Fibroblast of peridontal ligament (primary cell): ENCODE measurements at regions not wholly inside any gene's neighbourhood (a gene's known extent, or its start where the extent isn't known, plus 50 kb on each side); places are given as distances from the start of the nearest gene placed in this dataset.
"Not testable (repeated sequence)": the region's sequence is repeated elsewhere in the genome, so short reads cannot be mapped to it uniquely, and the experiment has no call there.

ENCODE experiments used
- DNase-seq: peaks from one replicate; pipeline ENCODE4 v3.0.0-alpha.2; 2010; ENCODE audit errors: extremely low read depth

DNA sequence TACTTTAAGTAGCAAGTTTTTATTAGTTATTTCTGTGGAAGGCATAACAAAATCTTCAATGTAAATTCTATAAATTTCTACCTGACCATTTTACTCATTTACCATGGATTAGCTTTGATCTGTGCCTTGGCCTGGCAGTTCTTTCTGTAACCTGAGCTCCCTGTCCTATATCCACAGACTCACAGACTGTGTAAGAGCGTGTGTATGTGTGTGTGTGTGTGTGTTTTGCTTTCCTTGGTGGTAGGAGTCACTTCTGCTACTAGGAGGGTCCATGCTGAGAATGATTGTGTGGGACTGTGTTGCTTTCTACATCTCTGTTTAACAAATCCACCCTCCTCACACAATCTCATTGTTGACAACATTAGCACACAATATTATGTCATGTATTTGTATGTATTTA lies 221.2 kb upstream of the PELI2 start:
- no peak for DNase-seq

DNA sequence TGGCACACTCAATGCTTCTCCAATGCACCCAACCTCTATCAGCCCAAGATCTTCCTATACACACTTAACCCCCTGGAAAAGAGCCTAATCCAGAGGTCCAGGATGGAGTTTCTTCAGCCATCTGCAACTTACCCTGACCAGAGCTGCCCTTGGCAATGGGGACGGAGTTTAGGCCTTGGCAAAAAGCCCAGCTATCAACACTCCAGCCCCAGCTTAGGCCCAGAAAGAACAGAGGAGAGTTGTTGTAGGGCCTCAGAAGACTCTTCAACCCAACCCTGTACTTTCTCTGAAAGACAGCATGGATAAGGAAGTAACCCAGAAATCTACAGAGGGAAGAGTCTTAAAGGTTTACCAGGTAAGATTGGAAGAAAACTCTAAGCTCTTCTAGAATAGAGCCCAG lies 219.3 kb upstream of the PELI2 start:
- DNase-seq, result no peak

DNA sequence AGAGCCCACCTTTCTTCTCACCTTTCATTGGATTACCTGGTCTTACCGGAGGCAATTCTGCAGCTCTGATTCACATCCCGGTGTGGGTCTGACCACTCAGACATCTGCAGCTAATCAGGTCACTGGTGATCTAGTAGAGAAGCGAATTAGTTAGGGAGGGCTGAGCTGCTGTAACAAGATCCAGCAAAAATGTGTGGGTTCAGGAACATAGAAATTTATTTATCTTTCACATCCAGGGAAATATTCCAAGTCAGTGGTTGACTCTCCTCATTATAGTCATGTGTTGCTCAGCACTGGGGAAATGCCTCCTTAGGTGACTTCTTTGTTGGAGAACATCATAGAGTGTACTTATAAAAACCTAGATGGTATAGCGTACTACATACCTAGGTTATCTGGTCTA lies 218.7 kb upstream of the PELI2 start:
- peak; percentile 90 for DNase-seq

DNA sequence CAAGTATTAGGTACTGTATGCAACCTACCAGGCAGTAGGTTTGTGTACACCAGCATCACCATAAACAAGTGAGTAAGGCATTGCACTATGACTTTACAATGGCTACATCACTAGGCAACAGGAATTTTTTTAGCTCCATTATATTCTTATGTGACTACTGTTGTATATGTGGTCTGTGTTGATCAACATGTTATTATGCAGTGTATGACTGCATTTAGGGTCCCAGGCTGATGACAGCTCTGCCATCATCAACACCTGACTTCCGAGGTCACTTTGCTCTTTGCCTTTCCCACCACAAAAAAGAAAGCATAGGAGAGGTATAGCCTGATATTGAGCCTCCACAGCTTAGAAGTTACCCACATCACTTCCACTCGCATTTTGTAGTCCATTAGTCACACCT lies 217.5 kb upstream of the PELI2 start:
- DNase-seq, result no peak

DNA sequence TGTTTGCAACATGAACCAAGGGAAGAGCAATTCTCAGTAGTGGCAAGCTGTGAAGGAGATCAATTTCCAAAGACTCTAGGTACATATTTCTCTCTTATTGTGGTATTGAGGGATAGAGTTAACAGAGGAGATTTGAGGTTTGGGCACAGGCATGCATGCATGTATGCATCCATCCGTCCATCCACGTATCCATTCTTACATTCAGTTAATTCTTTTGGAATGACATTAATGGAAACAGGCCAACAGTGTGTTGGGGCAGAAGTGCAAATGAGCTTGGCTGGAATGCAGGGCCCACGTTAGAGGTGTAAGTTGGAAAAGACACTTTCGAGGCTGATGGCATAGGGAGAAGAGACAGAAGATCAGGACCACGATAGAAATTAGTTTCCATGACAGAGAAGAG lies 216.9 kb upstream of the PELI2 start:
- DNase-seq, result no peak

DNA sequence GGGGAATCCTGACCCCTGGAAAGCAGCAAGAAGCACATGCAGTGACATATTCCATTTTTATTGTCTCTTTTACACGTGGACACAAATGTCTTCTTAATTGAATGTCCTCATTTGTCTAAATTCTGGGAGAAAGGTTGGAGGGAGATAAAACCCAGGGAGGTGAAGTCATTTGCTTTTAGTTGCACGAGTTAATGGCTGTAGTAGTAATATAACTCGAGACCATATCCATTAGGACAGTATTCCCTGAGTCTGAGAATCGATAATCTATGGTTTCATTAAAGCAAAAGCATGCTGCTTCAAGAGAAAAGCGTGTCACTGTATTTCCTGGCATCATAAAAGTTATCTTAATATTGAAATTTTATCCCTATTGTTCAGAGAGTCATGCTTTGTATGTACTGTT lies 216.0 kb upstream of the PELI2 start:
- no peak for DNase-seq

DNA sequence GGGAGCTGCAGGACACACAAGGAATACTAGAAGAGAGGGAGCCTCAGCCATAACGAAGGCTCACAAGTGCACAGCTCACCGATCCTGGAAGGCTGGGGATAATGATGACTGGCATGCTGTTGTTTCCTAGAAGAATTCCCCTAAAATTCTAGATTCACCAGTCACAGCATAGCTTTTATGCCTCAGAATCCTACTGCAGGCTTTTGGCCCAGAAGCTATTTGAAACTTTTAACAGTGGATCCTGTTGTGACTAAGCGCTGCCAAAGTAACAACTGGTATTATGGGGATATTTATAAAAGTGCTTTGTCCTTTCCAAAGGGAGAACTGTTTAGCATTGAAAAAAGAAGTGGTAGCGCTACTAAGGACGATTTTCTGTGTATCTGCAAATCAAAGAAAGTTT lies 214.1 kb upstream of the PELI2 start:
- DNase-seq, result peak; percentile 24

DNA sequence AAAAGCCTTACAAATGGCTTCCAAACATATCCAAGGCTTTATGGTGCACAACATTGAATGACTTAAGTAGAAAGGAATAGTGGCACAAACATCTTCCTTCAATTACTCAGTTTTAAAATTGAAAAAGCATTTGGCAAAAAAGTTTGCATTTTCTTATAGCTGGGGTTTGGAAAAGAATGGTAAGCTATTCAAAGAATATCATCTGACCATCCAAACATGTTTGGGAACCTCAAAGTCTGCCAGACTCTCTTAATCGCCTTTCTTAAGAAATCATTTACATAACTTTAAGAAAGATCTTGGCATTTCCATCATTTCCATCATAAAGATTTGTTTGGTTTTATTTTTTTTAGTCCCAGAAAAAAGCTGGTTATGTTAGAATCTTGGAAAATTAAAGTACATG lies 210.1 kb upstream of the PELI2 start:
- DNase-seq, result peak; percentile 64

DNA sequence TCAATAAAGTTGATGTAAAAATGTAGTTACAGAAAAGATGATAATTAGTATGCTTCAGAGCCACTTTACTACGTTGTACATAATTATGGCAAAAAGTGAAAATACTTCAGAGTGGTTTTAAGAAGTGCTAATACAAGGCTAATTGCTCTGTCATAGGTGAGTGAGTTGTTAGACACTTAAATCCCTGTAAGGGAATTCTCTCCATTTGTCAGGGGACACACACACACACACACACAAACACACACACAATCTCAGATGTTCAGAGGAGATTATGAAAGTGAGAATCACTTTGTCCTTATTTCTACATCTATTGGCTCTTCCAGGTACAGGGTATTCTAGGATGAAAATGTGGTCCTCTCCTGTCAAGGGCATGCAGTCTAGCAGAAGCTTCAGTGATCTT lies 208.3 kb upstream of the PELI2 start:
- DNase-seq, result no peak

DNA sequence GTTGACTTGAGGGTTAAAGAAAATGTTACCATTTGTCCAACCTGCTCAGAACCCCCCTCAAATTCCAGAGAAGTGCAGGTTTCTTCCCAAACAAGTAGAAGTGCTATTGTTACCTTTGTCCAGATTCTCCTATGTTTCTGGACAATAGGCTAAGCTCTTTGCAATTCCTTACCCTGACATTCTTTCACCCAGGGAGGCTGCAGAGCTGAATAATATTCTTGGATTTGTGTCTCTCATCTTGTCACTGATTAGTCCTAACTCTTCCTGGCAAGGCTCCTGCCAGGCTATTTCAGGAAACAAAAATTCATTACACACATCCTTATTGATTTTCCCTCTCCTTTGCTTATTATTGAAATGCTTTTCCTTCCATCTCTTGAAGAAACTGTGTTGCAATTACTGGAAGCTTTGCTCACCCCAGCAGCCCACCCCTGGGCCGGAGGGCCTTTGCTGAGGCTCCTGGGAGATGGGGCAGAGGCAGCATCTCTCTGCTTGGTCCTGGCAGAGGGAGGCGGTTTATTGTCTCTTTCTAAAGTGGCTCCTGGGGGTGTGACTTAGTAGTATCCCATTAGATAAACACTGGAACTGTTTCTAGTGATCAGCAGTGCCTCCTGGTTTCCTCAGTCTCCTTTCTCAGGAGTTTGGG lies 207.5 kb upstream of the PELI2 start:
- DNase-seq, result no peak

DNA sequence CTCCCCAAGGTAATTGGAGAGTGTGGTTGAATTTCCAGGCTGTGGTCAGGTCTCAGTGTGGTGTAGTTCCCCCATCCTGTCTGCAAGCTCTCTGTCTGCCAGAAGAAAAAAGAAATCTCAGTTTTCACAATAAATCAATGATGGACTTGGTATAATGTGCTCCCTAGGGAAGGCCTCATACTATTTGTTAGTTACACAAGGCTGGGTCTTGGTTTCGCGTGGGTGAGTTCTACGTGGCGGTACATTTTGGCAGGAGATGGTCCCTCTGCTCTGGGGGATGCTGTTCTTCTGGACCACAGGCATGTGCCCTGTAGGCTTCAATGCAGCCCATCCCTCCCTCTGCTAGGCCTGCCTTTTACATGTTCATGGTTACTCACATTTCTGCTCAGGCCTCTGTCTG lies 206.4 kb upstream of the PELI2 start:
- DNase-seq, result peak; percentile 81

DNA sequence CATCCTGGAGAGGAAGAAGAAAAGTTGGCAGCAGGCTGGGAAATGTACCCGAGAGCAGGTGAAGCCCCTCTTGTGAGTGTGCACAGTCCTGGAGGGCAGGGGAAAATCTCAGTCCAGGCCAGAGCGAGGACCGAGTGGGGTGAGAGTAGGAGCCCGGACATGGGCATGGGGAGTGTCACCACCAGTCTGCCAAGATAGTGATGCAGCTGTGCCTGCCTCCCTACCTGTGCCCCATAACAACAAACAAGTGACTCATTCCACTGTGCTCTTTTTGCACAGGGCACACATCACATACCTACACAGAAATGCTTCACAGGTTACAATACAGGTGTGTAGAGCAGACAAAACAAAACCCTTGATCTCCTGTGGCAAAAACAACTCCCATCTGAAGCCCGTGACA lies 205.9 kb upstream of the PELI2 start:
- DNase-seq, result no peak

DNA sequence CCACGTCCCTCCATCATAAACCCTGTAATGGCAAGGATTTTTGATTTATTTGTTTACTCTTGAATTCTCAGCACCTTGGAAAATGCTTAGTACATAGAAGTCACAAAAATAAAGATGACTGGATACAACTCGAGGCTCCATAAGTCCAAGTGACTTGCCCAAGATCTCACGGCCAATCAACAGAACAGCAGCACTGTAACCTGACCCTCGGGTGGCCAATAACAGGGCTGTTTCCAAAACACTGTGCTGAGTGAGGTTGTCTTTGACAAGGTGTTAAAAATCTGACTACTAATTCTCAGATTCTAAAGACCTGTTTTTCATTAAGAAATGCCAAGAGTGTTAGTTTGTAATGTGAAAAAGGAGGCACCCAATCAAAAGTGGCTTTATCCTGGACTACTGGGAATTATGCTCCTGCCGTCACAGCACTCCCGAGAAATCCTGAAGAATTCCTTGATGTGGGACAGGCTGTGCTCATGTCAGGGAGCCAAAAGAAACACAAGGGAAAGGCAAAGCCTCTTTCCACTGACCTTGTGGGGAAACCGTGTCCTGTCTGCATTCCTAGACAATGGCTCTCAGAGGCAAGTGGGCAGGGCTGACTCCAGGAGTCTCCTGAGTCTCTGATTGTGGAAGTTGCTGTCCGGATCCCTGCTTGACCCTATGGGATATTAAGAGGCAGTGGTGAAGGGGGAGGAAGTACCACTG lies 204.7 kb upstream of the PELI2 start:
- DNase-seq, result peak; percentile 56

DNA sequence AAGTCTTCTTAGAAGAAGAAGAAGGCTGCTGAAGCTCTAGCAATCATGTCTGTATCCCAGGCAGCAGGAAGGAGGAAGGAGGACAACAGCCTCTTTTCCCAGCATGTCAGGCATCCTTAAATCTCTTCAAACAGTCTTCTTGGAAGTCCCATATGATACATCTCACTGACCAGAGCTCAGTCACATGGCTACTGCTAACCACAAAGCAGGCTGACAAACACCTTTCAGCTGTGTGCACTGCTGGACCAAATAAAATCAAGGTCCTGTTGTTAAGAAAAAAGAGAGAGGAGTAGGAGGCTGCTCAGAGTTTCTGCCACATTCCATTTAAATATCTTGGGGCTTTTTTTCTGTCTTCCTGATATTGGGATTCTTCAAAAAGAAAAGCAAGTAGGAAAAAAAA lies 203.4 kb upstream of the PELI2 start:
- DNase-seq, result no peak

DNA sequence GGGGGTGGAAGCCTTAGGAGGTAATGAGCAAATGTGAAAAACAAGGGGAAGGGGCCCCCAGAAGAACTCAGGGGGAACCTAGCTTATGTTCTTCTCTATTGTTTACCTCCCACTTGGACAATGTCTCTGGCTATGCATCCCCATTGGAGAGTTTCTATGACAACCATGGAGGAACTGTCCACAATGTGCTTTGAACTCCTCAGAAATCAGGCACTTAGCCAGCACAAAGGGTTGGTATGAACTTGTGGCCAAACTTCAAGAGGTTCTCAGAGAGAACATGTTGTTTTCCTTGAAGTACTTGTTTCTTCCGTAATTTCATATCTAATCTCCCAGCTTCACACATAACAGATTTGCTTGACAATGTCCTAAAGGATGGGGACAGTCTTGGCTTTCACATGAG lies 202.8 kb upstream of the PELI2 start:
- no peak for DNase-seq

DNA sequence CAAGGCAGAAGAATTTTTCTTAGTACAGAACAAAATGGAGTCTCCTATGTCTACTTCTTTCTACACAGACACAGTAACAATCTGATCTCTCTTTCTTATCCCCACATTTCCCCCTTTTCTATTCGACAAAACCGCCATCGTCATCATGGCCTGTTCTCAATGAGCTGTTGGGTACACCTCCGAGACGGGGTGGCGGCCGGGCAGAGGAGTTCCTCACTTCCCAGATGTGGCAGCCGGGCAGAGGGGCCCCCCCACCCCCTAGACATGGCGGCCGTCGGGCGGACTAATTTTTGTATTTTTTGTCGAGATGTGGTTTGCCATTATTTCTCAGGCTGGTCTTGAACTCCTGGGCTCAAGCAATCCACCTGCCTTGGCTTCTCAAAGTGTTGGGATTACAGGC lies 198.4 kb upstream of the PELI2 start:
- DNase-seq, result not testable (repeated sequence)

DNA sequence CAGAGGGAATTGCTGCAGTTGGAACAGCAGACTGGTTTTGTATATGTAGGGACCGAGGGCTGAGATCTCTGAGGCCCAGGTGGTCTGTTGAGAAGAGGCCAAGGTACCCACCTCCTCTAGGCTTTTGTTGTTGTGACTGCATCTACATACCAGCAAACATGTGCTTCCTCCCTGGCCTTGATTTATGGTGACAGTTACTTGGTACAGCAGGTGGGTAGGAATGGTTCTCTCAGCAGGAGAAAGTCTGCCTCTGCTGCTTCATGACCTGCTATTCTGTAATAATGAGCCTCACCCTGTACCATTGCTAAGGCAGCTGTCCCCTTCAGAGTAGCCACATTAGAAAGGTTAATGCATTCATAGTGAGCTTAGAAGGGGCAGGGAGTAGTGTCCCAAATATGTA lies 196.7 kb upstream of the PELI2 start:
- DNase-seq, result no peak

DNA sequence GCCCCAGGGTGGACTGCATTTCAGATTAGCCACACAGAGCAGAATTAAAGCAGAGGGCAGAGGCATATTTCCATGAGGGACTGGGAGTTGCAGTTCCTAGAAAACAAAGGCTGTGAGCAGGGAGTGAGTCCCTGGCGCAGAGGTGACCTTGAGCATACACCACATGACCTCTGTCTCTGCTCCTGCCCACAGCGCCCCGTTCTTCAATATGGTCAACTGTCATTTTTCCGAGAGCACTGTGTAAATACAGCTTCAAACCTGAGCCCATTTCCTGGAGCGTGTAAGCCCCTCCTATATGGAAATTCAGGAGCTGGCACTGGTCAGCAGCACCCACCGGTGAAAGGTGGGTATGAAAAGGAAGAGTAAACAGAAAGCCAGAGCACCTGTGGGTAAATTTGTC lies 192.2 kb upstream of the PELI2 start:
- no peak for DNase-seq

DNA sequence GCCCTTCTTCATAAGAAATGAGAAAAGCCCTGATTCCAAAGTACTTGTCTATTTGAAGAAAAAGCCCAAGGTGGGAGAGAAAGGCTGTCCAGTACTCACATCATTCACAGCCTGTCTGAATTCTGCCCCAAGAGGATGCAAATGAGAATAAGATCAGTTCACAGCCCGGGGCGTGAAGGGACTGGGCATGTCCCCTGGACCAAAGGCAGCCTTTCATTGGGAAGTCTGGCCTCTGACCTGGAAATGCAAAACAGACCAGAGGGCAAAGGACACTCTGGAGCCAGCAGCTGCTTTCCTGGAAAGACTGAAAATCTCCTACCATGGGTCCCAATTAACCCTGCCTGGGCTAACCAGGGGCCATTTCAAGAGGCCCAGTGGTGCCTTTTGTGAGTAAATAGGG lies 191.2 kb upstream of the PELI2 start:
- DNase-seq, result no peak

DNA sequence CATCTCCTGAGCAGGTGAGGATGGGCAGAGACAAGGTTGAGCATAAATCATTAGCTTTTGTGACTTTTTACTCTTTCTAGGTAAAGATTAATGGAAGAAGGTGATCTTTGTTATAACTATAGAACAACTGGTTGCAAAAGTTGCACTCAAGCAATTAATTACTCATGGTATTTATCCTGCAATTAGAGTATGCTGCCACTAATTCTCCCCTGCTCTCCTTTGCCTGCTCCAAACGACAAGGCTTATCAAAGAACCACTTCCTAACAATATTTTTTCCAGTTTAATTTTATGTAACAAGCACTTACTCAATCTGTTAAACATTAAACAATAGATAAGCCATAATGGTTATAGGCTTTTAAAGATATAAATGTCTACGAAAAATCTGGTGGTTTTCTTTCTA lies 189.9 kb upstream of the PELI2 start:
- DNase-seq, result no peak

DNA sequence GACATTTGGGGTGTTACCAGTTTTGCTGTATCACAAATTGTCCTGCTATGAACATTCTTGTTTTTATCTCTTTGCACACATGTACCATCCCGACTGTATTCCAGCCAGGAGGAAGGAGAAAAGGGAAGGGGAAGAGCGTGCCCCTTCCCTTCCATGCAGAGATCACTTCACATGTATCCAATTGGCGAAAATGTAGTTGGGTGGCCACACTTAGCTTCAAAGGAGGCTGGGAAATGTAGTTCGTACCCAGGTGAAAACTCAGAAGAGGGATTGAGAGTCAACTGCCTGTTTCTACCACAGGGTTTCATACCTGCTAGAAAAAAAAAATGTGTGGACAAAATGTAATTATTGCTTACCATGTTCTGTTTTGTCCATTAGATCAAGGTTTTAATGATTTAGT lies 189.1 kb upstream of the PELI2 start:
- DNase-seq, result no peak

DNA sequence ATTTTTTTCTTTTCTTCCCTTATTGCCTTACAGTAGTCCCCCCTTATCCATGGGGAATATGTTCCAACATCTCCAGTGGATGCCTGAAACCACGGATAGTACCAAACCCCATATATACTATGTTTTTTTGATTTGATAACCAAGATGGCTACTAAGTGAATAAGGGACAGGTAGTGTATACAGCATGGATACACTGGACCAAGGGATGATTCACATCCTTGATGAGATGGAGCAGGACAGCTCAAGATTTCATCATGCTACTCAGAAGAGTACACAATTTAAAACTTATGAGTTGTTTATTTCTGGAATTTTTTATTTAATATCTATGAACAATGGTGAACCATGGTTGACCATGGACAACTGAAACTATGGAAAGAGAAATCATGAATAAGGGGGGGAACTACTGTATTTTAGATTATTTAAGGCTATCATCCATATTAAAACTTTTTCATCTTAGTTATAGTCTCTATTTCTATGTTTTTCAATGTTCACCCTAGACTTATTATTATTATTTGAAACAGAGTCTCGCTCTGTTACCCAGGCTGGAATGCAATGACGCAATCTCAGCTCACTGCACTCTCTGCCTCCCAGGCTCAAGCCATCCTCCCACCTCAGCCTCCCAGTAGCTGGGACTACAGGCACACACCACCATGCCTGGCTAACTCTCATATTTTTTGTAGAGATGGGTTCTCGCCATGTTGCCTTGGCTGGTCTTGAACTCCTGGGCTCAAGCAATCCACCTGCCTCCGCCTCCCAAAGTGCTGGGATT lies 188.0 kb upstream of the PELI2 start:
- no peak for DNase-seq

DNA sequence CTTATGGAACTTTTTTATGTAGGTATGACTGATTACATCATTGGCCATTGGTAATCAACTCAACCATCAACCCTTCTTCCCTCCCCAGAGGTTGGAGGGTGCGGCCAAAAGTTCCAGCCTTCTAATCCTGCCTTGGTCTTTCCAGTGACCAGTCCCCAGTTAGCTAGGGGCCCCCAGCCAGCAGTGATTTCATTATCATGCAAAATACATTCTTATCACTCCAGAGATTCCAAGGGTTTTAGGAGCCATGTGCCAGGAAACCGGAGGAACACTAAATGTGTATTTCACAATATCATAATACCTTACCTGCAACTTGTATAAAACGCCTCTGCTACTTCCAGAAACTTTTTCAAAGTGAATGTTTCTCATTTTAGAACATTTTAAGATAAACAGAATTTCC lies 181.5 kb upstream of the PELI2 start:
- no peak for DNase-seq
